ENCODE measurements at regions not wholly inside any gene's neighbourhood (a gene's known extent, or its start where the extent isn't known, plus 50 kb on each side); places are given as distances from the start of the nearest gene placed in this dataset.
A peak's percentile ranks its signal among the peaks of the same experiment; 100 is the strongest.
"Not testable (repeated sequence)": the region's sequence is repeated elsewhere in the genome, so short reads cannot be mapped to it uniquely, and the experiment has no call there.

- H3K4me1 ChIP-seq (replicated peaks in 1 of 2); H3K27ac ChIP-seq; in situ Hi-C loops (cut with MboI; ENCODE audit: low pct_unique_long_range_greater_than_20kb in 2 of 9, low sequenced_read_pairs in 9 of 9, unreplicated experiment in 9 of 9); H3K4me3 ChIP-seq; ATAC-seq (replicated peaks in 6 of 8): not testable (repeated sequence)
- WGBS, 10 experiments: 0 to 100% (median 90%) methylated on average over 1 to 12 of the region's 40 CpGs; no CpG with 5 or more reads in 1 of the 10 experiments
These were observed 1636.5 kb downstream of the BRINP3 start for GRCh38 chr1:188841111-188841696.

- H3K4me1 ChIP-seq (replicated peaks in 1 of 2): no peaks in the 10 kb centered on the region
- no peak overlapping the region for H3K4me3 ChIP-seq
- H3K27ac ChIP-seq: no peak overlapping the region
- in situ Hi-C loops (cut with MboI; ENCODE audit: low pct_unique_long_range_greater_than_20kb in 2 of 9, low sequenced_read_pairs in 9 of 9, unreplicated experiment in 9 of 9): no loop called here
- 3 to 100% (median 89%) methylated on average over 1 to 6 of the region's 6 CpGs; no CpG with 5 or more reads in 2 of the 10 experiments for WGBS, 10 experiments
- no peak for ATAC-seq (replicated peaks in 6 of 8)
These were observed 1631.2 kb downstream of the BRINP3 start for GRCh38 chr1:188846468-188846867.

GRCh38 chr1:188857526-188858087 lies 1620.1 kb downstream of the BRINP3 start:
- H3K4me1 ChIP-seq (replicated peaks in 1 of 2): no peaks in the 10 kb centered on the region
- no peak overlapping the region for H3K27ac ChIP-seq
- no peak overlapping the region for H3K4me3 ChIP-seq
- no peak for ATAC-seq (replicated peaks in 6 of 8)
- in situ Hi-C loops (cut with MboI; ENCODE audit: low pct_unique_long_range_greater_than_20kb in 2 of 9, low sequenced_read_pairs in 9 of 9, unreplicated experiment in 9 of 9): no loop called here
- WGBS, 10 experiments: 84 to 100% (median 94%) methylated on average over 1 to 20 of the region's 31 CpGs; no CpG with 5 or more reads in 5 of the 10 experiments

- no peak for ATAC-seq (replicated peaks in 6 of 8)
These were observed 1610.0 kb downstream of the BRINP3 start for GRCh38 chr1:188867614-188868013.

GRCh38 chr1:188871164-188871563 lies 1606.5 kb downstream of the BRINP3 start:
- Histone ChIP-seq H3K4me1 (replicated peaks in 1 of 2) (no peaks in the 10 kb centered on the region), H3K4me3 (no peak overlapping the region), H3K27ac (no peak overlapping the region)
- 0 to 92% (median 78%) methylated on average over 1 of the region's 1 CpG for WGBS, 10 experiments
- in situ Hi-C loops (cut with MboI; ENCODE audit: low pct_unique_long_range_greater_than_20kb in 2 of 9, low sequenced_read_pairs in 9 of 9, unreplicated experiment in 9 of 9): no loop called here
- ATAC-seq (replicated peaks in 6 of 8): no peak

More at GRCh38 chr1:188867614-188868013, 1610.0 kb downstream of the BRINP3 start:
- no peak overlapping the region for H3K27ac ChIP-seq
- in situ Hi-C loops (cut with MboI; ENCODE audit: low pct_unique_long_range_greater_than_20kb in 2 of 9, low sequenced_read_pairs in 9 of 9, unreplicated experiment in 9 of 9): no loop called here
- H3K4me3 ChIP-seq: no peak overlapping the region
- H3K4me1 ChIP-seq (replicated peaks in 1 of 2): no peaks in the 10 kb centered on the region

- 14 to 100% (median 55%) methylated on average over 1 to 2 of the region's 2 CpGs for WGBS, 10 experiments
These were observed 1605.3 kb downstream of the BRINP3 start for GRCh38 chr1:188872376-188872775.

GRCh38 chr1:188877668-188878067 lies 1600.0 kb downstream of the BRINP3 start:
- WGBS, 10 experiments: 0 to 100% (median 92%) methylated on average over 1 to 2 of the region's 2 CpGs; no CpG with 5 or more reads in 1 of the 10 experiments
- Histone ChIP-seq H3K4me1 (replicated peaks in 1 of 2) (no peaks in the 10 kb centered on the region), H3K27ac (no peak overlapping the region), H3K4me3 (no peak overlapping the region)
- in situ Hi-C loops (cut with MboI; ENCODE audit: low pct_unique_long_range_greater_than_20kb in 2 of 9, low sequenced_read_pairs in 9 of 9, unreplicated experiment in 9 of 9): no loop called here
- ATAC-seq (replicated peaks in 6 of 8): peak in 3 of 8 experiments; percentile 47 to 87 (median 64)

More at GRCh38 chr1:188872376-188872775, 1605.3 kb downstream of the BRINP3 start:
- Histone ChIP-seq H3K4me1 (replicated peaks in 1 of 2) (no peaks in the 10 kb centered on the region), H3K27ac (no peak overlapping the region), H3K4me3 (no peak overlapping the region)
- in situ Hi-C loops (cut with MboI; ENCODE audit: low pct_unique_long_range_greater_than_20kb in 2 of 9, low sequenced_read_pairs in 9 of 9, unreplicated experiment in 9 of 9): no loop called here
- no peak for ATAC-seq (replicated peaks in 6 of 8)

- no peak overlapping the region for H3K27ac ChIP-seq
- no peak overlapping the region for H3K4me3 ChIP-seq
- WGBS, 10 experiments: 0 to 92% (median 55%) methylated on average over 1 to 3 of the region's 3 CpGs
- H3K4me1 ChIP-seq (replicated peaks in 1 of 2): no peaks in the 10 kb centered on the region
- in situ Hi-C loops (cut with MboI; ENCODE audit: low pct_unique_long_range_greater_than_20kb in 2 of 9, low sequenced_read_pairs in 9 of 9, unreplicated experiment in 9 of 9): no loop called here
- peak in 1 of 8 experiments; percentile 41 for ATAC-seq (replicated peaks in 6 of 8)
These were observed 1589.3 kb downstream of the BRINP3 start for GRCh38 chr1:188888386-188888785.

GRCh38 chr1:188889166-188889565 lies 1588.5 kb downstream of the BRINP3 start:
- in situ Hi-C loops (cut with MboI; ENCODE audit: low pct_unique_long_range_greater_than_20kb in 2 of 9, low sequenced_read_pairs in 9 of 9, unreplicated experiment in 9 of 9): no loop called here
- WGBS, 10 experiments: 25 to 100% (median 87%) methylated on average over 1 to 7 of the region's 7 CpGs; no CpG with 5 or more reads in 1 of the 10 experiments
- no peak overlapping the region for H3K4me3 ChIP-seq
- no peak overlapping the region for H3K27ac ChIP-seq
- no peaks in the 10 kb centered on the region for H3K4me1 ChIP-seq (replicated peaks in 1 of 2)
- no peak for ATAC-seq (replicated peaks in 6 of 8)

- no peaks in the 10 kb centered on the region for H3K4me1 ChIP-seq (replicated peaks in 1 of 2)
- H3K27ac ChIP-seq: no peak overlapping the region
- H3K4me3 ChIP-seq: no peak overlapping the region
- in situ Hi-C loops (cut with MboI; ENCODE audit: low pct_unique_long_range_greater_than_20kb in 2 of 9, low sequenced_read_pairs in 9 of 9, unreplicated experiment in 9 of 9): no loop called here
- ATAC-seq (replicated peaks in 6 of 8): no peak
- WGBS, 10 experiments: 2 to 95% (median 81%) methylated on average over 3 to 4 of the region's 4 CpGs
These were observed 1585.7 kb downstream of the BRINP3 start for GRCh38 chr1:188891958-188892357.

- H3K4me3 ChIP-seq: no peak overlapping the region
- in situ Hi-C loops (cut with MboI; ENCODE audit: low pct_unique_long_range_greater_than_20kb in 2 of 9, low sequenced_read_pairs in 9 of 9, unreplicated experiment in 9 of 9): no loop called here
- 0 to 94% (median 63%) methylated on average over 1 to 3 of the region's 3 CpGs for WGBS, 10 experiments
- no peaks in the 10 kb centered on the region for H3K4me1 ChIP-seq (replicated peaks in 1 of 2)
- no peak for ATAC-seq (replicated peaks in 6 of 8)
- H3K27ac ChIP-seq: no peak overlapping the region
These were observed 1582.1 kb downstream of the BRINP3 start for GRCh38 chr1:188895611-188896010.

- Histone ChIP-seq H3K4me3 (no peak overlapping the region), H3K4me1 (replicated peaks in 1 of 2) (no peaks in the 10 kb centered on the region), H3K27ac (no peak overlapping the region)
- in situ Hi-C loops (cut with MboI; ENCODE audit: low pct_unique_long_range_greater_than_20kb in 2 of 9, low sequenced_read_pairs in 9 of 9, unreplicated experiment in 9 of 9): no loop called here
- no peak for ATAC-seq (replicated peaks in 6 of 8)
These were observed 1574.4 kb downstream of the BRINP3 start for GRCh38 chr1:188903241-188903640.

- no peak for ATAC-seq (replicated peaks in 6 of 8)
- Histone ChIP-seq H3K4me3 (no peak overlapping the region), H3K4me1 (replicated peaks in 1 of 2) (no peaks in the 10 kb centered on the region), H3K27ac (no peak overlapping the region)
- WGBS, 10 experiments: 0 to 100% (median 88%) methylated on average over 1 to 2 of the region's 2 CpGs
- in situ Hi-C loops (cut with MboI; ENCODE audit: low pct_unique_long_range_greater_than_20kb in 2 of 9, low sequenced_read_pairs in 9 of 9, unreplicated experiment in 9 of 9): no loop called here
These were observed 1573.5 kb downstream of the BRINP3 start for GRCh38 chr1:188904201-188904600.

All from motor neuron (in vitro differentiated cells).